PC-9 (cell line): ENCODE measurements at regions not wholly inside any gene's neighbourhood (a gene's known extent, or its start where the extent isn't known, plus 50 kb on each side); places are given as distances from the start of the nearest gene placed in this dataset.

ENCODE experiments used
- CTCF ChIP-seq: fragments of 200-600 bp; sonication (generic); conservative IDR thresholded peaks from 2 replicates; pipeline ENCODE4 v1.6.1; 2017; ENCODE audit warnings: mixed run types, antibody characterized with exemption, mild to moderate bottlenecking, moderate library complexity
- EZH2 ChIP-seq: fragments of 200-600 bp; sonication (generic); IDR thresholded peaks from 2 replicates; pipeline ENCODE4 v1.8.0; 2017; ENCODE audit warnings: antibody characterized with exemption, low read depth

- TF ChIP-seq CTCF: no peak
- TF ChIP-seq EZH2: no peak
Observed at GRCh38 chr15:47870956-47871625, 153.8 kb downstream of the SEMA6D start.
